Body of pancreas (tissue), 4 donors: ENCODE measurements at regions not wholly inside any gene's neighbourhood (a gene's known extent, or its start where the extent isn't known, plus 50 kb on each side); places are given as distances from the start of the nearest gene placed in this dataset.

Source experiments
- ATAC-seq: fragments of 150-250 bp; one replicate; pipeline ENCODE4 v1.9.1; 2016
- DNase-seq, 4 donors: peaks; one replicate each; pipeline ENCODE4 v3.0.0-alpha.2; 2019
- H3K27ac ChIP-seq, 4 donors: fragments of 200-600 bp; sonication (generic); 1 replicate in 3 of 4; 2 replicates in 1 of 4; pipeline versions ENCODE4 v1.5.1 to v1.6.1; 2016 to 2019; ENCODE audit warnings: mild to moderate bottlenecking in 1 of 4, mixed read lengths in 1 of 4, moderate library complexity in 1 of 4
- H3K27me3 ChIP-seq, 2 donors: fragments of 200-600 bp; sonication (generic); one replicate each; pipeline ENCODE4 v1.6.0; 2016; ENCODE audit warnings: mild to moderate bottlenecking in 1 of 2
- H3K36me3 ChIP-seq, 2 donors: fragments of 200-600 bp; sonication (generic); replicated peaks in 1 of 2; 2 replicates each; pipeline ENCODE4 v1.5.1; 2016; ENCODE audit warnings: low read depth in 2 of 2; ENCODE audit not compliant: insufficient read depth in 1 of 2
- H3K4me1 ChIP-seq: fragments of 200-600 bp; sonication (generic); one replicate; pipeline ENCODE4 v1.6.0; 2016
- H3K4me3 ChIP-seq, 2 donors: fragments of 200-600 bp; sonication (generic); 1 replicate in 1 of 2; 2 replicates in 1 of 2; pipeline ENCODE4 v1.5.1; 2016 to 2019
- H3K9me3 ChIP-seq, 3 donors: fragments of 200-600 bp; sonication (generic); 1 replicate in 2 of 3; 2 replicates in 1 of 3; pipeline ENCODE4 v1.5.1; 2016
- CTCF ChIP-seq, 7 experiments: fragments of 450-650 bp in 4 of 7; fragments of 200-600 bp in 3 of 7; sonication (generic) in 3 of 7; IDR thresholded peaks; one replicate each; pipeline ENCODE4 v1.5.1; 2016 to 2019; ENCODE audit warnings: antibody characterized with exemption in 7 of 7
- POLR2A ChIP-seq, 3 donors: fragments of 450-650 bp; IDR thresholded peaks; one replicate each; pipeline ENCODE4 v1.6.1; 2016; ENCODE audit warnings: antibody characterized with exemption in 3 of 3, mild to moderate bottlenecking in 2 of 3
- WGBS, 2 donors: methylation state at CpG; one replicate each; pipeline ENCODE4 v1.1.5; 2017; 5-methylcytosine and 5-hydroxymethylcytosine counted together
- intact Hi-C: fragments of 100-400 bp; cut with DNase I; formaldehyde crosslinking; loops from one replicate; pipeline ENCODE4 v1.15.1; 2023

GRCh38 chr17:34110315-34110714, 144.8 kb upstream of the CCL2 start:
- WGBS, 2 donors, result 2 to 21% methylated on average over 6 of the region's 6 CpGs
- intact Hi-C loops, result no loop called here
- TF ChIP-seq POLR2A (IDR thresholded peaks at IDR 0.05) (no peak), CTCF (IDR thresholded peaks at IDR 0.05) (peak in 3 of 7 experiments; percentile 10 to 33 (median 15))
- Histone ChIP-seq H3K27ac (no peak overlapping the region), H3K36me3 (no peaks in the 10 kb centered on the region), H3K4me3 (no peak overlapping the region), H3K4me1 (no peaks in the 10 kb centered on the region), H3K9me3 (no peaks in the 10 kb centered on the region), H3K27me3 (no peaks in the 10 kb centered on the region)
- DNase-seq, result peak; percentile 38 to 76 (median 66)
- peak; percentile 60 for ATAC-seq

GRCh38 chr17:34113089-34113488, 142.0 kb upstream of the CCL2 start:
- DNase-seq, result no peak
- Histone ChIP-seq H3K9me3 (no peaks in the 10 kb centered on the region), H3K27ac (no peak overlapping the region), H3K27me3 (no peaks in the 10 kb centered on the region), H3K4me3 (no peak overlapping the region), H3K4me1 (no peaks in the 10 kb centered on the region), H3K36me3 (no peaks in the 10 kb centered on the region)
- TF ChIP-seq CTCF (IDR thresholded peaks at IDR 0.05), result no peak
- TF ChIP-seq POLR2A (IDR thresholded peaks at IDR 0.05), result no peak
- intact Hi-C loops, result no loop called here
- no peak for ATAC-seq
- WGBS, 2 donors, result 63 to 70% methylated on average over 2 of the region's 2 CpGs

- intact Hi-C loops, result no loop called here
- H3K27ac ChIP-seq, result no peak overlapping the region
- no peaks in the 10 kb centered on the region for H3K9me3 ChIP-seq
- TF ChIP-seq CTCF (IDR thresholded peaks at IDR 0.05), result no peak
- no peak for TF ChIP-seq POLR2A (IDR thresholded peaks at IDR 0.05)
- H3K4me3 ChIP-seq, result no peak overlapping the region
- no peaks in the 10 kb centered on the region for H3K27me3 ChIP-seq
- DNase-seq (no peak), ATAC-seq (no peak)
- H3K36me3 ChIP-seq, result no peaks in the 10 kb centered on the region
- no peaks in the 10 kb centered on the region for H3K4me1 ChIP-seq
Measured at GRCh38 chr17:34114174-34114573, 140.9 kb upstream of the CCL2 start.

- H3K27ac ChIP-seq, result no peak overlapping the region
- no peaks in the 10 kb centered on the region for H3K9me3 ChIP-seq
- H3K36me3 ChIP-seq, result no peaks in the 10 kb centered on the region
- H3K4me1 ChIP-seq, result no peaks in the 10 kb centered on the region
- intact Hi-C loops, result no loop called here
- ATAC-seq (no peak), DNase-seq (no peak)
- TF ChIP-seq CTCF (IDR thresholded peaks at IDR 0.05), result no peak
- no peak for TF ChIP-seq POLR2A (IDR thresholded peaks at IDR 0.05)
- H3K4me3 ChIP-seq, result no peak overlapping the region
- no peaks in the 10 kb centered on the region for H3K27me3 ChIP-seq
Measured at GRCh38 chr17:34116306-34116705, 138.8 kb upstream of the CCL2 start.

GRCh38 chr17:34117332-34117731, 137.8 kb upstream of the CCL2 start:
- Histone ChIP-seq H3K4me1 (no peaks in the 10 kb centered on the region), H3K9me3 (no peaks in the 10 kb centered on the region), H3K4me3 (no peak overlapping the region), H3K27me3 (no peaks in the 10 kb centered on the region), H3K27ac (no peak overlapping the region), H3K36me3 (no peaks in the 10 kb centered on the region)
- DNase-seq, result no peak
- intact Hi-C loops, result no loop called here
- 28 to 52% methylated on average over 3 of the region's 3 CpGs for WGBS, 2 donors
- TF ChIP-seq POLR2A (IDR thresholded peaks at IDR 0.05) (no peak), CTCF (IDR thresholded peaks at IDR 0.05) (no peak)
- ATAC-seq, result no peak
